ENCODE measurements at regions not wholly inside any gene's neighbourhood (a gene's known extent, or its start where the extent isn't known, plus 50 kb on each side); places are given as distances from the start of the nearest gene placed in this dataset.

- Mint-ChIP-seq H3K4me1 (ENCODE audit: low read depth) (peaks cover 32% of the 10 kb centered on the region), H3K9me3 (peaks cover 12% of the 10 kb centered on the region), H3K27ac (no peak overlapping the region), H3K27me3 (ENCODE audit: insufficient read depth) (peaks cover 2% of the 10 kb centered on the region), H3K4me3 (no peak overlapping the region), H3K36me3 (ENCODE audit: low read depth) (peaks cover 4% of the 10 kb centered on the region; the same call in 1 of the 2 replicates)
- no peak for DNase-seq
- no peak for TF ChIP-seq CTCF (IDR thresholded peaks at IDR 0.05)
Observed at GRCh38 chr16:59887856-59888255, 1153.7 kb upstream of the GOT2 start.

- Mint-ChIP-seq H3K4me3 (no peak overlapping the region), H3K27me3 (ENCODE audit: insufficient read depth) (peaks cover 4% of the 10 kb centered on the region), H3K9me3 (peaks cover 11% of the 10 kb centered on the region), H3K4me1 (ENCODE audit: low read depth) (peaks cover 39% of the 10 kb centered on the region), H3K27ac (peak overlapping the region; percentile 22; the same call in 1 of the 2 replicates), H3K36me3 (ENCODE audit: low read depth) (peaks cover 4% of the 10 kb centered on the region; the same call in 1 of the 2 replicates)
- no peak for TF ChIP-seq CTCF (IDR thresholded peaks at IDR 0.05)
- peak; percentile 83 for DNase-seq
Observed at GRCh38 chr16:59886021-59886420, 1151.9 kb upstream of the GOT2 start.

GRCh38 chr16:59881376-59881775 is 1147.3 kb upstream of the GOT2 start:
- no peak for DNase-seq
- H3K4me1 Mint-ChIP-seq (ENCODE audit: low read depth) = peaks cover 32% of the 10 kb centered on the region
- TF ChIP-seq CTCF (IDR thresholded peaks at IDR 0.05) = no peak
- no peaks in the 10 kb centered on the region for H3K9me3 Mint-ChIP-seq
- H3K27ac Mint-ChIP-seq = no peak overlapping the region
- no peaks in the 10 kb centered on the region for H3K36me3 Mint-ChIP-seq (ENCODE audit: low read depth)
- no peak overlapping the region for H3K4me3 Mint-ChIP-seq
- peaks cover 2% of the 10 kb centered on the region for H3K27me3 Mint-ChIP-seq (ENCODE audit: insufficient read depth)

- H3K4me1 Mint-ChIP-seq (ENCODE audit: low read depth) = peaks cover 24% of the 10 kb centered on the region
- no peak for DNase-seq
- no peaks in the 10 kb centered on the region for H3K36me3 Mint-ChIP-seq (ENCODE audit: low read depth)
- H3K27me3 Mint-ChIP-seq (ENCODE audit: insufficient read depth) = peaks cover 2% of the 10 kb centered on the region
- no peaks in the 10 kb centered on the region for H3K9me3 Mint-ChIP-seq
- no peak for TF ChIP-seq CTCF (IDR thresholded peaks at IDR 0.05)
- H3K27ac Mint-ChIP-seq = no peak overlapping the region
- no peak overlapping the region for H3K4me3 Mint-ChIP-seq
Observed at GRCh38 chr16:59880611-59881010, 1146.5 kb upstream of the GOT2 start.

- Mint-ChIP-seq H3K4me3 (no peak overlapping the region), H3K9me3 (no peaks in the 10 kb centered on the region; the same call in 1 of the 2 replicates)
- DNase-seq = no peak
Observed at GRCh38 chr16:59878999-59879398, 1144.9 kb upstream of the GOT2 start.

More at GRCh38 chr16:59878999-59879398, 1144.9 kb upstream of the GOT2 start:
- TF ChIP-seq CTCF (IDR thresholded peaks at IDR 0.05) = no peak
- no peak overlapping the region for H3K27ac Mint-ChIP-seq
- H3K36me3 Mint-ChIP-seq (ENCODE audit: low read depth) = no peaks in the 10 kb centered on the region
- H3K27me3 Mint-ChIP-seq (ENCODE audit: insufficient read depth) = peaks cover 2% of the 10 kb centered on the region
- peaks cover 19% of the 10 kb centered on the region for H3K4me1 Mint-ChIP-seq (ENCODE audit: low read depth)
